Cardiac muscle cell (in vitro differentiated cells and primary cell): ENCODE measurements at regions not wholly inside any gene's neighbourhood (a gene's known extent, or its start where the extent isn't known, plus 50 kb on each side); places are given as distances from the start of the nearest gene placed in this dataset.

ENCODE experiments used
- DNase-seq, 2 donors: peaks; one replicate each; pipeline versions ENCODE4 v3.0.0 to v3.0.0-alpha.2; 2010 to 2017; ENCODE audit warnings: low read depth in 1 of 2, low spot score in 1 of 2
- H3K27ac ChIP-seq: fragments of 200-600 bp; sonication (generic); 2 replicates; pipeline ENCODE4 v1.5.1; 2016
- H3K27me3 ChIP-seq: fragments of 200-600 bp; sonication (generic); 2 replicates; pipeline ENCODE4 v1.6.0; 2016; ENCODE audit warnings: control low read depth
- H3K36me3 ChIP-seq: fragments of 200-600 bp; sonication (generic); 2 replicates; pipeline ENCODE4 v1.5.1; 2016; ENCODE audit warnings: control low read depth
- H3K4me1 ChIP-seq: fragments of 200-600 bp; sonication (generic); 2 replicates; pipeline ENCODE4 v1.8.1; 2017; ENCODE audit warnings: low read depth, mild to moderate bottlenecking, mixed run types
- H3K4me3 ChIP-seq: fragments of 200-600 bp; sonication (generic); 2 replicates; pipeline ENCODE4 v1.5.1; 2016; ENCODE audit warnings: mild to moderate bottlenecking
- H3K9me3 ChIP-seq: fragments of 200-600 bp; sonication (generic); 2 replicates; pipeline ENCODE4 v1.5.1; 2017; ENCODE audit warnings: low read depth, mild to moderate bottlenecking, control low read depth
- CTCF ChIP-seq: IDR thresholded peaks from 2 replicates; pipeline ENCODE4 v1.5.1; 2012; ENCODE audit warnings: low read depth, mild to moderate bottlenecking, low read length

DNA sequence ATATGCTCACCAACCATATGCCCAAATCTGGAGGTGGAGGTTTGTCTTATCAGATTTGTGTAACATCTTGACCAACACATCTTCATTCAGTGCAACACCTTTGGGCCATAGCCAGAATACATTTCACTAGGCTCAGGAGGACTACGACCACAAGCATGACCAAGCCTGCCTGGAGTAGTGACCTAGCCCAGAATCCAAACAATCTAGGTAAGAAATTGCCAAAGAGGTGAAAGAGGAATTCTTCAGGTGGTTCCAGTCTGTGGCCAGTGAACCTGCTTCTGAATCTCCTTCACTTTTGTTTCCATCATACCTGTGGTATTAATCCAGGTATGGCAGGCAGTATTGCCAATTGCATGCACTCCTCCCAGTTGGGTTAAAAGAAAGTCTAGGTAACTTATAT is 112.8 kb upstream of the RAB18 start:
- no peak for DNase-seq
- Histone ChIP-seq H3K27ac (no peak overlapping the region), H3K4me3 (no peak overlapping the region), H3K27me3 (no peaks in the 10 kb centered on the region), H3K4me1 (no peaks in the 10 kb centered on the region), H3K9me3 (no peaks in the 10 kb centered on the region), H3K36me3 (no peaks in the 10 kb centered on the region)
- TF ChIP-seq CTCF = no peak

- H3K27ac ChIP-seq = no peak overlapping the region
- no peaks in the 10 kb centered on the region for H3K4me1 ChIP-seq
- no peak for TF ChIP-seq CTCF
- H3K36me3 ChIP-seq = no peaks in the 10 kb centered on the region
- no peak for DNase-seq
- no peak overlapping the region for H3K4me3 ChIP-seq
- H3K27me3 ChIP-seq = no peaks in the 10 kb centered on the region
- no peaks in the 10 kb centered on the region for H3K9me3 ChIP-seq
Measured at GRCh38 chr10:27390681-27391080, 113.4 kb upstream of the RAB18 start.

- H3K9me3 ChIP-seq = no peaks in the 10 kb centered on the region
- no peak overlapping the region for H3K27ac ChIP-seq
- no peaks in the 10 kb centered on the region for H3K36me3 ChIP-seq
- TF ChIP-seq CTCF = no peak
- DNase-seq = peak in 1 of 2 donors; percentile 60
- H3K4me1 ChIP-seq = no peaks in the 10 kb centered on the region
- H3K27me3 ChIP-seq = no peaks in the 10 kb centered on the region
- no peak overlapping the region for H3K4me3 ChIP-seq
Measured at GRCh38 chr10:27388761-27389399, 115.2 kb upstream of the RAB18 start.

DNA sequence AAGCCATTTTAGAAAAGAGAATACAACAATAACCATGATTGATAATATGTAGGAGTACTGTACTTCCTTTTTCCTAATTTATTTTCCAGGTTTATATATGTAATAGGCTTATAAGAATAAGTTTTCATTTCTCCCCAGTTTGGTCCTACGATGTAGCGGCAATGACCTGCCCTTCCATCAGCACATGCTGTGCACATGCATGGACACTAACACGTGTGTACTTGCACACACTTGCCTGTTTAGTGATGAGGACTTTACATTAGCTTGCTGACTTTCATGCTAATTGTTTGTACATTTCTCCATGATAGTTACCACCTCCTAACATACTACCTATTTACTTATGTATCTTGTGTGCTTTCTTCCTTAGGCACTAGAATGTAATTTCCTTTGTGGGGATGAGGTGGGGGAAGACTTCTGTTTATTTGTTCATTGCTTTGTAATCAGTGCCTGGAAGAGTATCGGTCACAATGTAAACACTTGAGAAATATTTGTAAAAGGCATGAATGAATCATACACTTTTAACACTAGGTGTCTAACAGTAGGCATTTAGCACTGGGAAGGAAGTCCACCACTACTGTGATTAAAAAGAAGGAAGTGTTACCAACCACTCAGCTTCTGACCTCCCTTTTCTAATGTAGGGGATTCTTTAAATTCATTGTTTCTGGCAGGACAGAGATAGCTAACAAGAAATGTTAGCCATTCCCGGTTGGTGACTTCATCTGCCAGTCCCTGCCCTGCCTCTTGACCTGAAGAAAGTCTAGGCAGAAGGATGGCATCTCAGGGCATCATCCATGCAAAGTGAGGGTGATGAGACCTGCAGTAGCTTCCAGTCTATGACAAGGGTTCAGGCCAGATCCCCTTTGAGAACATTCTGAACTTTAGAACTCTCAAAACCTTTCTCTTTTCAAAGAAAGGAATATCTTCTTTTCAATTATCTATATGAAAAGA is 120.2 kb upstream of the RAB18 start:
- Histone ChIP-seq H3K27ac (no peak overlapping the region), H3K4me3 (no peak overlapping the region), H3K36me3 (no peaks in the 10 kb centered on the region), H3K9me3 (no peaks in the 10 kb centered on the region), H3K4me1 (no peaks in the 10 kb centered on the region), H3K27me3 (no peaks in the 10 kb centered on the region)
- DNase-seq = no peak
- TF ChIP-seq CTCF = no peak

DNA sequence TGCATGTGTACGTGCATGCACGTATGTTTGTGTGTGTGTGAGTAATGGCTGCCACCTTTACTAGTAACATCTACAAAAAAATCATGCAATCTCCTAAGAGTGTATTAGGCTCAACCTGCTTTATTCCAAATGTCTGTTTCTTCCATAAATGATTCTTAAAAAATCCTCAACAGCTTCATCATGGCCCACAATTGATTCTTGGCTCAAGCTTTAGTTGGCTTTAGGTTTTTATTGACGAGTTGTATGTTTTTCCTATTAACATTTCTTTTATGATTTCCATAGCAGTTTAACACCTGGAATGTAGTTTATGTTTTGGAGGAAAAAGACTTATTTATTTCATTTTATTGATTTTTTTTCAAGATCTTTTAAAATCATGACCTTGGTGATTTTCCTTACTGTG is 121.9 kb upstream of the RAB18 start:
- H3K27ac ChIP-seq = no peak overlapping the region
- DNase-seq = no peak

More for the DNA sequence above, 121.9 kb upstream of the RAB18 start:
- Histone ChIP-seq H3K4me1 (no peaks in the 10 kb centered on the region), H3K9me3 (no peaks in the 10 kb centered on the region), H3K27me3 (no peaks in the 10 kb centered on the region), H3K36me3 (no peaks in the 10 kb centered on the region), H3K4me3 (no peak overlapping the region)
- TF ChIP-seq CTCF = no peak
